ENCODE measurements at regions not wholly inside any gene's neighbourhood (a gene's known extent, or its start where the extent isn't known, plus 50 kb on each side); places are given as distances from the start of the nearest gene placed in this dataset.

DNA sequence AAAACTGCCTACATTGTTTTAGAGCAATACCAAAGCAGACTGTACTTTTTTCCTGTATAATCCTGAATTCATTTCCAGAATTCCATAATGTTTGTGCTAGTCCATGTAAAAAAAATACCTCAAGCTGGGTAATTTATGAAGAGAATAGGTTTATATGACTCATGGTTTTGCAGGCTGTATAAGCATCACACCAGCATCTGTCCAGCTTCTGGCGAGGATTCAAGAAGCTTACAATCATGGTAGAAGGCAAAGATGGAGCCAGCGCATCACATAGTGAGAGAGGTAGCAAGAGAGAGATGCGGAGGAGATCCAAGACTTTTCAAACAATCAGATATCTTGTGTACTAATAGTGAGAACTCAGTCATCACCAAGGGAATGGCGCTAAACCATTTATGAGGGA, 280.3 kb upstream of the CDH9 start:
- no peak for TF ChIP-seq CTCF (IDR thresholded peaks at IDR 0.05; ENCODE audit: insufficient read depth, low read length)
- TF ChIP-seq, protein P1, sequence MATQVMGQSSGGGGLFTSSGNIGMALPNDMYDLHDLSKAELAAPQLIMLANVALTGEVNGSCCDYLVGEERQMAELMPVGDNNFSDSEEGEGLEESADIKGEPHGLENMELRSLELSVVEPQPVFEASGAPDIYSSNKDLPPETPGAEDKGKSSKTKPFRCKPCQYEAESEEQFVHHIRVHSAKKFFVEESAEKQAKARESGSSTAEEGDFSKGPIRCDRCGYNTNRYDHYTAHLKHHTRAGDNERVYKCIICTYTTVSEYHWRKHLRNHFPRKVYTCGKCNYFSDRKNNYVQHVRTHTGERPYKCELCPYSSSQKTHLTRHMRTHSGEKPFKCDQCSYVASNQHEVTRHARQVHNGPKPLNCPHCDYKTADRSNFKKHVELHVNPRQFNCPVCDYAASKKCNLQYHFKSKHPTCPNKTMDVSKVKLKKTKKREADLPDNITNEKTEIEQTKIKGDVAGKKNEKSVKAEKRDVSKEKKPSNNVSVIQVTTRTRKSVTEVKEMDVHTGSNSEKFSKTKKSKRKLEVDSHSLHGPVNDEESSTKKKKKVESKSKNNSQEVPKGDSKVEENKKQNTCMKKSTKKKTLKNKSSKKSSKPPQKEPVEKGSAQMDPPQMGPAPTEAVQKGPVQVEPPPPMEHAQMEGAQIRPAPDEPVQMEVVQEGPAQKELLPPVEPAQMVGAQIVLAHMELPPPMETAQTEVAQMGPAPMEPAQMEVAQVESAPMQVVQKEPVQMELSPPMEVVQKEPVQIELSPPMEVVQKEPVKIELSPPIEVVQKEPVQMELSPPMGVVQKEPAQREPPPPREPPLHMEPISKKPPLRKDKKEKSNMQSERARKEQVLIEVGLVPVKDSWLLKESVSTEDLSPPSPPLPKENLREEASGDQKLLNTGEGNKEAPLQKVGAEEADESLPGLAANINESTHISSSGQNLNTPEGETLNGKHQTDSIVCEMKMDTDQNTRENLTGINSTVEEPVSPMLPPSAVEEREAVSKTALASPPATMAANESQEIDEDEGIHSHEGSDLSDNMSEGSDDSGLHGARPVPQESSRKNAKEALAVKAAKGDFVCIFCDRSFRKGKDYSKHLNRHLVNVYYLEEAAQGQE (IDR thresholded peaks at IDR 0.05; ENCODE audit: insufficient replicate concordance, low read depth) = no peak

Measured in HL-60 (cell line).